ENCODE measurements at regions not wholly inside any gene's neighbourhood (a gene's known extent, or its start where the extent isn't known, plus 50 kb on each side); places are given as distances from the start of the nearest gene placed in this dataset.
A peak's percentile ranks its signal among the peaks of the same experiment; 100 is the strongest.
"Not testable (repeated sequence)": the region's sequence is repeated elsewhere in the genome, so short reads cannot be mapped to it uniquely, and the experiment has no call there.

DNA sequence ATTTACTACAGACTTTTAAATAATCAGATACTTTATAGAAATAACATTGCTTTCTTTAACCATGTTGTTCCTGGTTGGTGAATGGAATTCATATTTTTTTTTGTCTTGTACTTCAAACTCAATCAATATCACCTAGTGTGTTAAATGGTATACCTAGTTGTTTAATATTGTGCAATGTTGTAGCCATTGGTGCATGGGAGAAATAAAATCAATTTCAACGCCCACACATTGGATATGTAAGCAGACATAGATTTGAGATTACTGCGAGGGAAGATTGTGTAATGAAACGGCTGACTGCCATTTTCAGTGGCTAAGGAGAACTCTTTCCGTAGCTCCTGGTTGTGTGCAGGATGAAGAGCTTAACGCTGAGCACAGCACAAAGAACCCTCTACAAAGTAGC lies 626.1 kb downstream of the TMEM182 start:
- ATAC-seq, result no peak

- no peak for ATAC-seq
Measured at GRCh38 chr2:103396152-103396551, 634.3 kb downstream of the TMEM182 start.

DNA sequence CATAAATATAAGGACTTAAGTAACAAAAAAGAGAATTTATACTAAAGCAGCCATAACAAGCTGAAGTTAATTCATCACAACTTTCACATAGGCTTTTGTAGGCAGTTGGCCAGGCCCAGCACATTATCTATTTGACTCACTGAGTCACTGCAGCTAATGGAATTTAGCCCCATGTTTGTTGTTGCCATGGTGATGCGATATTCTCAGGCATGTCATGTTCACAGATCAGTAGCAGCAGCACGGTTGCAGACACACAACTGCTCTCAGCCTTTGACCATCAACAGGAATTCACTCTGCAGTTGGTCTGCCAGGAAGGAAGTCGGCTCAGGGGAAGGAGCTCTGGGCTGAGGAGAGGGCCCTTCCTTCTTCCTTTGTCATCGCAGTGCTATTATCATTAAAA lies 639.8 kb downstream of the TMEM182 start:
- no peak for ATAC-seq

DNA sequence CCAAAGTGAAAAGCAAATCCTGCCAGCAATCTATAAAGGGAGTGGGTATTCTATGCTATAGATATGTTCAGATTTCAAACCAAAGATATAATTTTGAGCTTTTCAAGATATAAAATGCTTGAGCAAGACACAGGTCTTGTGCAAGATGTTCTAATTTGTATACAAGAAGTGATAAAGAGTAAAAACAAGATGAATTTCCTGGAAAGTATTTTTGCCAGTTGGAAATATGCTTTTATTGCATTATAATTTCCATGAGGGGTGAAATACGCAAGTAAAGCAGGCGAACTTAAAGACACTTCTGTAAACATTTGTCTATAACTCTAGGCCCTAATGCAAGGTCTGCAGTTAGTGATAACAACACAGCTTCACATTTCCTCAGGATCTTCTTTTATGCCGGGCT lies 640.5 kb downstream of the TMEM182 start:
- ATAC-seq, result no peak

GRCh38 chr2:103402944-103403343 lies 641.1 kb downstream of the TMEM182 start:
- no peak for ATAC-seq

- ATAC-seq, result not testable (repeated sequence)
Measured at GRCh38 chr2:103403388-103403787, 641.6 kb downstream of the TMEM182 start.

DNA sequence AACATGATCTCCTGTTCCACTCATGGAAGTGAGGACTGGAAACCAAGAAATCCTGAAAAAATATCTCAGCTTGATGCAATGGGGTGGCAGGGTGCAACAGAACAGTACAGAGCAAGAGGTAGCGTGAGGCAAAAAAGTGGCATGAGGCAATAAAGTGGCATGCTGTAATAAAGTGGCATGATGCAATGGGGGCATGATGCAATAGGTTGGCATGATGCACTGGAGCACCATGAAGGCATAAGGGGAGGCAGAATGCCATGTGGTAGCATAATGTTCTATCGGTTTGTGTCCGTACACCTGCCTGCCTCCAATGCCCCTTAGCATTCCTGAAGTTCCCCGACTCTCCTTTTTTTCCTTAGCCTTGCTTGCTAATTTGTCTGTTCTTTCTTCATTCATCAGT lies 648.4 kb downstream of the TMEM182 start:
- no peak for ATAC-seq

DNA sequence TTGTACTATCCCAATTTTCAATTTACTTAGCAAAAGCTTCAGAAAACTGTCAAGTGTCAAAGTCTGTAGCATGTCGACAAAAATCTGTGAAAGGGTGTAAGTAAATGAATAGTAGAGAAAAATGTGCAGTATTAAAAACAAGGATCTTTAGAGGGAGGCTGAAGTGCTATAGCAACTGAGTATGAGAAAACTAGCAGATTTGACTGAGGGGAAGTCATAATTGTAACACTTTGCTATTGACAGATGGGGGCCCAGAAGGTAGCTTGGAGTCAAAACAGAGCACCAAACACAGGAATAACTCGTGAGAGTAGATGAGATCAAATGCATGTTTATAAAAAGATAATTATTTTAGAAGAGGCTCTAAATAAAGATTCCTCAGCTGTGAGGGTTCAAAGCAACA lies 657.7 kb downstream of the TMEM182 start:
- ATAC-seq, result no peak

- no peak for ATAC-seq
Measured at GRCh38 chr2:103423100-103423499, 661.3 kb downstream of the TMEM182 start.

DNA sequence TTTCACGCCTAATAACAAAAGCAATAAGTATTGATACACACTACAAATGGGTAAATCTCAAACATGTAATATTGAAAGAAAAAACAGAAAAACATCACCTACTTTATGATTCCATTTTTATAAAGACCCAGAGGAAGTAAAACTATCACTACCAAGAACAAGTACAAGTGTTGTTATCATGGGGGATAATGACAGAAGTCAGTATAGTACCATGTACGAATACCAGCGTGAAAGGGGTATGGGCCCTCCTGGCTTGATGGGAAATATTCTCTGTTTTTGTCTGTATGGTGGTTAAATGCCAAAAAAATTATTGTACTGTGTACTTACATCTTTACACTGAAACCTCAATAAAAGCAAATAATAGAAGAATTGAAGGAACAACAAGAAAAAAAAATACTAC lies 665.7 kb downstream of the TMEM182 start:
- ATAC-seq, result no peak

- no peak for ATAC-seq
Measured at GRCh38 chr2:103430191-103430590, 668.4 kb downstream of the TMEM182 start.

DNA sequence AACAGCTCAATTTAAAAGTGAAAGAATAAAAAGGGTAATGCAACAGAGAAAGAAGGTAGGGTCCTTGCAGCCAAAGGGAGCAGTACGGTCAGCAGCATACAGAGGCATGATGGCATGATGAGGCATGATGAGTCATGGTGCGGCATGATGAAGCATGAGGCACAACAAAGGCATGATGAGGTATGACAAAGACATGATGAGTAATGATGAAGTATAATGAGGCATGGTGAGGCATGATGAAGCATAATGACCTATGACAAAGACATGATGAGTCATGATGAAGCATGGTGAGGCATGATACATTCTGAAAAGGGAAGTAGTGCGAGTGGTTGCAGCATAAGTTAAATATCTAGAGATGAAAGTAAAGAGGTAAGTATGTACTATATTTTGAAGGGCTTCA lies 673.2 kb downstream of the TMEM182 start:
- peak; percentile 50 for ATAC-seq

- no peak for ATAC-seq
Measured at GRCh38 chr2:103437161-103437560, 675.3 kb downstream of the TMEM182 start.

- no peak for ATAC-seq
Measured at GRCh38 chr2:103445347-103445746, 683.5 kb downstream of the TMEM182 start.

DNA sequence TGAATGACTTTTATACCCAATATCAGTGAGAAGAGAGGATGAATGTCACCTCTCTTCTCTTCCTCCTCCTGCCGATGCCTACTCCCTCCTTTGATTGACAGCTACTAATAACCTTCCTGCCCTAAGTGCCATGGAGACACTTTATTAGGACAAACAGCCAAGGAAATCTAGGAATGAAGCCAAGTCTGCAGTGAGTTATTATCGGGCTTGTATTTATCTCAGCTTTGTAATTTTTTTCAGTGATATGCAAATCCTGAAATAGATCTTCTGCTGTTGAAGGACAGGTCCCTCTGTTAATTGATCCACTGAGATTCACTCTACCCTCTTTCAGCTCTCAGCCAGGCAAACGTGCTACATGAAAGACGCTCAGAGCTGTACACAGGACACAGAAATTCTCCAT lies 686.7 kb downstream of the TMEM182 start:
- ATAC-seq, result no peak

DNA sequence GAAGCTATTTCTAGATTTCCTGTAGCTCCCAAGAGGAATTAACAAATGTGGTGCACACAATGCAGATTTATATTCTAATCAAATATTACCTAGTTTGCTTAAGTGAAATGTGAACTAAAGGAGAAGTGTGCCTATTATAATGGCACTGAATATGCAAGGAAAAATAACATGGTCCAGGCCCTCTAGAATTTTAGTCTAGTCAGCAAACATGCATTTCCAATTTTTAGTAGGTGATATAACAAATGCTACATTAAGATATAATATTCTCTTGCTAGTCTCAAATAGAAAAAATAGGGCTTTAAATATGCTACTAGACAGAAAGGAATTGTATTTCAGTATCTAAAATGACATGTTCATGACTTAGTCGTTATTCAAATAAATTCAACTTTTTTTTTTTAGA lies 689.5 kb downstream of the TMEM182 start:
- ATAC-seq, result no peak

DNA sequence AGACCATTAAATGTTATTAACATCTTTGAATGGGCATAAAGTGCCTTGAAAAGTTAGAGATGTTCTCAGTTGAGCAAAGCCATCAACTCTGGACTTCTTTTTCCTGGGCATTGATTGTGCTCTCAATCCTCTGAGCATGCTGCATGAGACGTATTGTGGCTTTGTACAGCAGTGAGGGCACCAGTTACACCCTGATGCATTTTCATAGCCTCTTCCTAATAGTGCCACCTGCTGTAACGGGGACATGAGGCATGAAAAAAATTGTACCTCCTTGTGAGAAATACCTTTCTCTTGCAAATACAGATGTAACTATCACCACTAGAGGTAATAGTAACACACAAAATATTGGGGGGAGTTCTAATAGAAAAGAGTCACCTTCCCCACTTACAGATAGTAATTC lies 697.5 kb downstream of the TMEM182 start:
- ATAC-seq, result no peak

- no peak for ATAC-seq
Measured at GRCh38 chr2:103462101-103462500, 700.3 kb downstream of the TMEM182 start.

DNA sequence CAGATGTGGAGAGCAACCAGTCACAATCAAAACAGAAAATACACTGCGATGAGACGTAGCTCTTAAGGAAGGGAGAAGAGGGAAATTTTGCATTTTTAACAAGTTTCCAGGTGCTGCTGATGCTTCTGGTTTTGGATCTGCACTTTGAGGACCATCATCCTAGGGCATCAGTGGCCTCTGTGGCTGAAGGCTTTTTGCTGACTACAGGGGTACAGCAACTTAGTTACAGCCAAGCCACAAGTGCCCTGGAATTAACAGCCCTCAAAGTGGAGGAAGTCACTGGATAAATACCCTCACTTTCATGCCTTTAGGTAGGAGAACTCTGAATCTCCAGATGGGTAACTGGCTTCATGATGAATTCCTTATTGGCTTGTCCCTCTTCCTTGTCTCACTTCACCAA lies 700.9 kb downstream of the TMEM182 start:
- ATAC-seq, result no peak

DNA sequence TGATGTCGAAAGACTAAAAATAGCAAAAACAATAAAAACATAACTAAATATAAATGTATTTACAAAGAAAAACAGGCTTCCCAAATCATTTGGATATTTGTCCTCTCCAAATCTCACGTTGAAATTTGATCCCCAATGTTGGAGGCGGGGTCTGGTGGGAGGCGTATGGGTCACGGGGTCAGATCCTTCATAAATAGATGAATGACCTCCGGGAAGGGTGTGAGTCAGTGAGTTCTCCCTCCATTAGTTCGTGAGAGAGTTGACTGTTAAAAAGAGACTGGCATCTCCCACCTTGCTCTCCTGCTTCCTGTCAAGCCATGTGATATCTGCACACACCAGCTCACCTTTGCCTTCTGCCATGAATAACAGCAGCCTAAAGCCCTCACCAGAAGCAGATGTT lies 703.0 kb downstream of the TMEM182 start:
- ATAC-seq, result no peak

- no peak for ATAC-seq
Measured at GRCh38 chr2:103469800-103470199, 708.0 kb downstream of the TMEM182 start.

DNA sequence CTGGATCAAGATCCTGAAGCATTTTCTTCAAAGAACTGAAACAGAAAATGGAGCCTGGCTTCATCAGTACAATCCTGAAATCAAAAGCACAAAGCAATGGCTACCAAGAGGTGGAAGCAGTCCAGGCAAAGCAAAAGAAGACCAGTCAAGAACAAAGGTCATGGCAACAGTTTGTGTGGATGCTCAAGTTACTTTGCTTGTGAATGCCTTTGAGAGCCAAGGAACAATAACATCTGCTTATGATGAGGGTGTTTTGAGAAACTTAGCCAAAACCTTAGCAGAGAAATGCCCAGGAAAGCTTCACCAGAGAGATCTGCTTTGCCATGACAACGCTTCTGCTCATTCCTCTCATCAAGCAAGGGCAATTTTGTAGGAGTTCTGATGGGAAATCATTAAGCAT lies 723.1 kb downstream of the TMEM182 start:
- ATAC-seq, result no peak

GRCh38 chr2:103496850-103497249 lies 735.0 kb downstream of the TMEM182 start:
- no peak for ATAC-seq

- ATAC-seq, result no peak
Measured at GRCh38 chr2:103506812-103507211, 745.0 kb downstream of the TMEM182 start.

DNA sequence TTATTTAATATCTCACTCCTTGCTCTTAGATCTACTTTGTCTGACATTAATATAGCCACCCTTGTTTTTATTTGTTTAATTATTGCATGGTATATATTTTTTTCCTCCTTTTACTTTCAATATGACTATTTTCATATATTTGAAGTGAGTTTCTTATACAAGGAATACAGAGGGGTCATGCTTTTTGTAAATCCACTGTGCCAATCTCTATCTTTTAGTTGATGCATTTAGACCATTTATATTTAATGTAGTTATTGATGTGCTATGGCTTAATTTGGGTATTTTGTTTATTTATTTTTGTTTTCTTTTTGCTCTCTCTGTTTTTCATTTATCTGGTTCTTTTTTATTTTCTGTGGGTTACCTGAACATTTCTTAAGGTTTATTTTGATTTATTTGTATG lies 750.6 kb downstream of the TMEM182 start:
- no peak for ATAC-seq

GRCh38 chr2:103520547-103520946 lies 758.7 kb downstream of the TMEM182 start:
- no peak for ATAC-seq

Measured in esophagus mucosa (tissue), 1 donor.